Adipocyte (in vitro differentiated cells): ENCODE measurements at regions not wholly inside any gene's neighbourhood (a gene's known extent, or its start where the extent isn't known, plus 50 kb on each side); places are given as distances from the start of the nearest gene placed in this dataset.

Experiments
- DNase-seq: peaks from one replicate; pipeline ENCODE4 v3.0.0-alpha.2; 2015; ENCODE audit warnings: low read depth
- H3K27me3 ChIP-seq: replicated peaks from 2 replicates; pipeline ENCODE4 v1.7.0; 2013; ENCODE audit warnings: mild to moderate bottlenecking, low read length, moderate library complexity; ENCODE audit not compliant: control insufficient read depth, insufficient read depth
- H3K36me3 ChIP-seq: 2 replicates; pipeline ENCODE4 v1.7.0; 2013; ENCODE audit warnings: low read length, mild to moderate bottlenecking, moderate library complexity; ENCODE audit not compliant: control insufficient read depth, insufficient read depth, severe bottlenecking
- H3K4me1 ChIP-seq: 2 replicates; pipeline ENCODE4 v1.7.0; 2013; ENCODE audit warnings: mild to moderate bottlenecking, low read length, moderate library complexity; ENCODE audit not compliant: control insufficient read depth, insufficient read depth
- H3K4me3 ChIP-seq: 2 replicates; pipeline ENCODE4 v1.7.0; 2013; ENCODE audit warnings: mild to moderate bottlenecking, low read length, moderate library complexity
- H3K9ac ChIP-seq: 2 replicates; pipeline ENCODE4 v1.7.0; 2013; ENCODE audit warnings: mild to moderate bottlenecking, low read length, moderate library complexity
- H3K9me3 ChIP-seq: 2 replicates; pipeline ENCODE4 v1.7.0; 2013; ENCODE audit warnings: mild to moderate bottlenecking, low read length, moderate library complexity; ENCODE audit not compliant: control insufficient read depth

- Histone ChIP-seq H3K9me3 (no peaks in the 10 kb centered on the region), H3K36me3 (no peaks in the 10 kb centered on the region), H3K9ac (no peak overlapping the region), H3K4me3 (no peak overlapping the region), H3K4me1 (peaks cover 3% of the 10 kb centered on the region), H3K27me3 (no peaks in the 10 kb centered on the region)
- DNase-seq: no peak
Observed at GRCh38 chr3:40862946-40863345, 336.4 kb upstream of the CTNNB1 start.

GRCh38 chr3:40864146-40864782 lies 335.0 kb upstream of the CTNNB1 start:
- H3K4me1 ChIP-seq: no peaks in the 10 kb centered on the region
- H3K36me3 ChIP-seq: no peaks in the 10 kb centered on the region
- DNase-seq: no peak
- H3K27me3 ChIP-seq: no peaks in the 10 kb centered on the region
- H3K9ac ChIP-seq: no peak overlapping the region
- H3K9me3 ChIP-seq: no peaks in the 10 kb centered on the region
- no peak overlapping the region for H3K4me3 ChIP-seq

GRCh38 chr3:40864915-40865314 lies 334.4 kb upstream of the CTNNB1 start:
- DNase-seq: no peak
- no peaks in the 10 kb centered on the region for H3K36me3 ChIP-seq
- H3K4me3 ChIP-seq: no peak overlapping the region
- no peaks in the 10 kb centered on the region for H3K4me1 ChIP-seq
- no peak overlapping the region for H3K9ac ChIP-seq
- no peaks in the 10 kb centered on the region for H3K27me3 ChIP-seq
- no peaks in the 10 kb centered on the region for H3K9me3 ChIP-seq

- Histone ChIP-seq H3K27me3 (no peaks in the 10 kb centered on the region), H3K36me3 (no peaks in the 10 kb centered on the region), H3K4me1 (no peaks in the 10 kb centered on the region), H3K9me3 (no peaks in the 10 kb centered on the region), H3K4me3 (no peak overlapping the region), H3K9ac (no peak overlapping the region)
- no peak for DNase-seq
Observed at GRCh38 chr3:40867797-40868196, 331.5 kb upstream of the CTNNB1 start.

GRCh38 chr3:40869013-40869412 lies 330.3 kb upstream of the CTNNB1 start:
- Histone ChIP-seq H3K27me3 (no peaks in the 10 kb centered on the region), H3K9me3 (no peaks in the 10 kb centered on the region), H3K4me3 (no peak overlapping the region), H3K9ac (no peak overlapping the region), H3K36me3 (no peaks in the 10 kb centered on the region), H3K4me1 (no peaks in the 10 kb centered on the region)
- DNase-seq: no peak

GRCh38 chr3:40869939-40870338 lies 329.4 kb upstream of the CTNNB1 start:
- H3K4me1 ChIP-seq: no peaks in the 10 kb centered on the region
- no peak overlapping the region for H3K4me3 ChIP-seq
- DNase-seq: no peak
- no peak overlapping the region for H3K9ac ChIP-seq
- H3K27me3 ChIP-seq: no peaks in the 10 kb centered on the region
- no peaks in the 10 kb centered on the region for H3K36me3 ChIP-seq
- no peaks in the 10 kb centered on the region for H3K9me3 ChIP-seq

GRCh38 chr3:40871394-40871793 lies 327.9 kb upstream of the CTNNB1 start:
- Histone ChIP-seq H3K9ac (no peak overlapping the region), H3K36me3 (no peaks in the 10 kb centered on the region), H3K4me3 (no peak overlapping the region), H3K27me3 (no peaks in the 10 kb centered on the region), H3K4me1 (peaks cover 3% of the 10 kb centered on the region), H3K9me3 (no peaks in the 10 kb centered on the region)
- DNase-seq: no peak

GRCh38 chr3:40872258-40872920 lies 326.9 kb upstream of the CTNNB1 start:
- Histone ChIP-seq H3K36me3 (no peaks in the 10 kb centered on the region), H3K9ac (no peak overlapping the region), H3K4me1 (peaks cover 13% of the 10 kb centered on the region), H3K27me3 (no peaks in the 10 kb centered on the region), H3K4me3 (no peak overlapping the region), H3K9me3 (no peaks in the 10 kb centered on the region)
- no peak for DNase-seq

GRCh38 chr3:40873476-40873875 lies 325.8 kb upstream of the CTNNB1 start:
- H3K36me3 ChIP-seq: no peaks in the 10 kb centered on the region
- DNase-seq: no peak
- H3K9ac ChIP-seq: no peak overlapping the region
- peaks cover 21% of the 10 kb centered on the region for H3K4me1 ChIP-seq
- H3K9me3 ChIP-seq: no peaks in the 10 kb centered on the region
- H3K4me3 ChIP-seq: no peak overlapping the region
- H3K27me3 ChIP-seq: no peaks in the 10 kb centered on the region

GRCh38 chr3:40873934-40874699 lies 325.2 kb upstream of the CTNNB1 start:
- H3K4me3 ChIP-seq: no peak overlapping the region
- no peaks in the 10 kb centered on the region for H3K36me3 ChIP-seq
- no peaks in the 10 kb centered on the region for H3K9me3 ChIP-seq
- DNase-seq: no peak
- H3K4me1 ChIP-seq: peaks cover 28% of the 10 kb centered on the region
- no peaks in the 10 kb centered on the region for H3K27me3 ChIP-seq
- no peak overlapping the region for H3K9ac ChIP-seq

- no peak for DNase-seq
- H3K27me3 ChIP-seq: no peaks in the 10 kb centered on the region
- peaks cover 28% of the 10 kb centered on the region for H3K4me1 ChIP-seq
Observed at GRCh38 chr3:40875581-40875980, 323.7 kb upstream of the CTNNB1 start.

More at GRCh38 chr3:40875581-40875980, 323.7 kb upstream of the CTNNB1 start:
- Histone ChIP-seq H3K36me3 (no peaks in the 10 kb centered on the region), H3K9ac (no peak overlapping the region), H3K4me3 (no peak overlapping the region), H3K9me3 (no peaks in the 10 kb centered on the region)
